Left kidney (tissue), 1 donor: ENCODE measurements at regions not wholly inside any gene's neighbourhood (a gene's known extent, or its start where the extent isn't known, plus 50 kb on each side); places are given as distances from the start of the nearest gene placed in this dataset.
A peak's percentile ranks its signal among the peaks of the same experiment; 100 is the strongest.

Experiments used
- DNase-seq: peaks from one replicate; pipeline ENCODE4 v3.0.0-alpha.2; 2013

GRCh38 chr2:214674278-214674677, 135.2 kb downstream of the BARD1 start:
- DNase-seq, result no peak

- DNase-seq, result peak; percentile 2
These were observed 138.1 kb downstream of the BARD1 start for GRCh38 chr2:214671319-214671885.

GRCh38 chr2:214652473-214652872, 157.0 kb downstream of the BARD1 start:
- no peak for DNase-seq

- DNase-seq, result no peak
These were observed 158.0 kb downstream of the BARD1 start for GRCh38 chr2:214651451-214651850.

GRCh38 chr2:214649440-214650205, 159.9 kb downstream of the BARD1 start:
- no peak for DNase-seq

GRCh38 chr2:214648520-214648919, 161.0 kb downstream of the BARD1 start:
- no peak for DNase-seq

GRCh38 chr2:214631406-214631805, 178.1 kb downstream of the BARD1 start:
- DNase-seq, result no peak

GRCh38 chr2:214630402-214631045, 179.0 kb downstream of the BARD1 start:
- no peak for DNase-seq

GRCh38 chr2:214629875-214630274, 179.6 kb downstream of the BARD1 start:
- no peak for DNase-seq
